GM18517 (cell line): ENCODE measurements at regions not wholly inside any gene's neighbourhood (a gene's known extent, or its start where the extent isn't known, plus 50 kb on each side); places are given as distances from the start of the nearest gene placed in this dataset.
"Not testable (repeated sequence)": the region's sequence is repeated elsewhere in the genome, so short reads cannot be mapped to it uniquely, and the experiment has no call there.

Experiments used
- ATAC-seq: cut with Tn5 transposase; IDR thresholded peaks from one replicate; pipeline ENCODE4 v1.9.1; 2021; ENCODE audit warnings: mild to moderate bottlenecking, moderate library complexity; ENCODE audit not compliant: unreplicated experiment

DNA sequence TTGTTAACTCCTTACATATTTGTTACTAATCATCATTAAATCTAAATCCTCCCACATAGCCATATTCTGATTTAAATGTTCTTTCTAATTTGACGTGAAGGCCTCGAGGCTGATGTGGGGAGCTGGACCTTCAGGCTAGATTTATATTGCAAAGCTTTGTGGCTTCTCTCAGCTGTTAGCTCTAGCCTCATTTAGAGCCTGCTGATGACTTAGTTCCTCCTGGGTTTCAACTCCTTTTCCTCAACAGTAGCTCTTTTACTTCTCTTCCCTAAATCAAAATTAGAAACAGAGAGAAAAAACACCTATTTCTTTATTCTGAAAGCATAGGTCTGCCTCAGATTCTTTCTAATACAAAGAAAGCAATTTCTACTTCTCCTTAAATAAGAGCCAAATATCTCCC lies 477.5 kb upstream of the CCDC196 start:
- no peak for ATAC-seq

DNA sequence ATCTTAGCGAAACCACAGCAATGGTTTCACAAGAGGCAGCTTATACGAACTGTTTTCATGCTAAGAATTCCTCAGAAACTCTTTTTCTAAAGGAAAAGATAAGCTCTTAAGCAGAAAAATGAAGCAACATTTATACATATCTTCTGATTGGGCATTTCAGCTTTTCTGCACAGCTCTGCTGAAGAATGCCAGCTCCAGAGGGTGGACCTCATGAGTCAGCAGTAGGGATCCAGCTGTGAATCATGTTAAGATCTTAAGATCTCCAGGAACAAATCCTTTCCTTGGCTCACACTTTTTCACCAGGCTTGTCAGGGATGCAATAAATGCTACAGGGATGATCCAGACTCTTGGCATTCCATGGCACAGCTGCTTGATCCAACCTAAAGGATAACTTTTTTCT lies 477.1 kb upstream of the CCDC196 start:
- ATAC-seq = no peak

DNA sequence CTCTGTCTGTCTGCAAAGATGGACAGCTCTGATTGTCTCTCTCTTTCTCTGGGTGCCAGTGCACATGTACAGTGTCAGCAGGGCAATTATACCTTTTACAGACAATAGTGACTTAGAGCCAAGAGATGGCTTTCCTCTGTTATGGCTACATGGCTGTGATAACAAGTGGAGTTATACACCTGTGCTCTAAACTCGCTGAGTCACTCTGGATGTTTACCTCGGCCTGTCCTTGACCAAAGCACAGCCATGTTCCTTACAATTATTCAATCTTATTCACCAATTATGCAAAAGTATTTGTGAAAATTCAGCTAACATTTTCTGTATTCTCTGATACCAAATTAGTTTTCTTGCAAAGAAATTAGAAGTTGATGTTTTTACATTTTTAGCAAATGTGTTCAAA lies 475.5 kb upstream of the CCDC196 start:
- no peak for ATAC-seq

DNA sequence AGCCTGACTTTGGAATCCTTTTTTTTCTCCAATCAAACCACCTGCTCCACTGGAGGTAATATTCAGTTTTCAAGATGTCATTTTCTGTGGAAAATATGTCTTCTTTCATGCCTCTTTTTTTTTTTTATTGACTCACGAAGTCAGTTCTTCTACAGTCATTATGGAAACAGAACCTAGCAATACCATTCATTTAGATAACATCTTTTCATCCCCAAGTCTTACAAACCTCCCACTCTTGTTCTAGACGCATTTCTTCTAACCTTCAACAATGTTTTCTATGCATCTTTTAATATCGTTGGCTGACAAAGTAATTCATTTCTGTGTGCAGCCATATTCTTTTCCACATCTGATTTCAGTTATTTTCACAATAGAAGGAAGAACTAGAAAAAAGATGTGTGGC lies 474.3 kb upstream of the CCDC196 start:
- ATAC-seq = no peak

DNA sequence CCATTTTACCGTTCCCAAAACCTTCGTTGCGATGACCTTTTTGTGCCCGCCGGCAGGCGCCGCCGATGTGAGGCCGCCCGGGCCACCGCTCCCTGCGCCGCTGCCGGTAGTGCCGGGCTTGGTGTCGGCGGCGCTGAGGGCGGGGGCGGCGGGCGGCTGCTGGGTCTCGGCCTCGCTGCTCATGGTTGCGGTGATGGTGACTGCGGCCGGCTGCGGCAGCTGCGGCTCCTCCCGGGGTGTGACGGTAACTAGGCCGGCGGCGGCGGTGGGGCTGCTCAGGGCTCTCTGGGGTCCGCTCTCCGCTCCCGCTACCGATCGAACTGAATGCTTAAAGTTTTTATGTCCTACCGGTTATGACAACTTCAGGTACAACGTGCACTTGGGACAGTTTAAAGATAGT lies 472.6 kb upstream of the CCDC196 start:
- ATAC-seq = not testable (repeated sequence)

DNA sequence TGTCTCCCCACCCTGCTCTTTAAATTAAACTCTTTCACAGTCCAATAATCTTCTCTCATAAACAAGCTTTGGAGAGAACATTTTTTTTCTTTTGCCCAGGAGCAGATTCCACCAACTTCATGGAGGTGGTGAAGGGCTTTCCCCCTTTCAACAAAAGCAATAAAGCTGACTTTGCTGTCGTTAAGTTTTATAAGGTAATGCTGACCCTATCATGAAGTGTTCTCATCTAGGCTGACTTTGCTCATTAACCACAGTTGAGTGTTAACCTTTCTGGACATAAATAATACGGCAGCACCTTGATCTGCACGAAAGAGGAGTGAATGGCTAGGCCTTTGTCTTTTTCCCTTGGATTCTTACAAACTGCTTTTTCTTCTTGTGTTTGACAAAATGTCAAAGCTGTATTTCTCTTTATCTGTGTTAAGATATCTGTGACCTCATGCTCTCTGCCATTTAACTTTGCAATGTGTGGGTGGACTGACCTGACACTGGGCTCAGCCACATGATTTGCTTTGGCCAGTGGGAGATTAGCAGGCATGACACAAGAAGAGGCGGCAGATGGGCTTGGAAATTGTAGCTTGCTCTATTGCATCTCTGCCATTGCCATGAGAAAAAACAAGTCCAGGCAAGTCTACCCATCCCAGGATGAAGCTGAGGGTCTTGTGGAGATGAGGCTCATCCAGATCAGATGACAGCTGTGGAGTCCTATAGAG lies 470.9 kb upstream of the CCDC196 start:
- no peak for ATAC-seq

DNA sequence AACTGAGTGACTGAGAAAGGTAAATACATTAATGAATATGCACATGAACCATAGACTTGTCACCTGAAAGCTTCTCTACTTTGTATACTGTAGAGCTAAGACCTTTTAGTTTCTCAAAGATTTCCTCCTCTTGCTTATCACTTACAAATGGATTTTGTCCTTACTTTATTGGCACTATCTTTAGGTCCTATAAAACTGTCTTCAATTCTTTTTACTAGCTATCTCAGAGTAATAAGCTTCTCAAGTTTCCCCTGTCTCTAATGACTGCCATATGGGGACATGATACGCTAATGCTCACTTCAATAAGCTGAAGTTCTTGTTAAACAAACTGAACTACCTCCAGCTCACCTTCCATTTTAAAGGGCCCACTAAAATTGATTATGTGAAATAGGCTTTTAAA lies 468.2 kb upstream of the CCDC196 start:
- ATAC-seq = no peak

DNA sequence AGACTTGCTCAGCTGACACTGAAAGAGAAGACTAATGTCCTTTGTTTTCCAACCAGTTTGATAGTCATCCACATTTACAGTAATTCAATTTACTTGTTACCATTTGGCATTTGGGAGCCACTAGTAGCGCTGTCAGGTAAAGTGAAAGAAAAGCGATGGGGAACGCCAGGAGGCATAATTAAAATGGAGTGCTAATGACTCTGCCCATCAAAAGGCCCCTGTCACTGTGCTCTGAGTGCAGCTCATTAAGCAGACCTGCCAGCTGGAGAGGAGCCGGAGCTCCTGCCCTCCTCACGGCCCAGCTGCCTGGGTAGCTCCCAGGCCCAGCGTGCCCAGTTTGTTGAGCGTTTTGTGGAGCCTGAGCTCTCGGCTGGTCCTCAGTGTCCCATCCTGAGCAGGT lies 463.6 kb upstream of the CCDC196 start:
- ATAC-seq = no peak

DNA sequence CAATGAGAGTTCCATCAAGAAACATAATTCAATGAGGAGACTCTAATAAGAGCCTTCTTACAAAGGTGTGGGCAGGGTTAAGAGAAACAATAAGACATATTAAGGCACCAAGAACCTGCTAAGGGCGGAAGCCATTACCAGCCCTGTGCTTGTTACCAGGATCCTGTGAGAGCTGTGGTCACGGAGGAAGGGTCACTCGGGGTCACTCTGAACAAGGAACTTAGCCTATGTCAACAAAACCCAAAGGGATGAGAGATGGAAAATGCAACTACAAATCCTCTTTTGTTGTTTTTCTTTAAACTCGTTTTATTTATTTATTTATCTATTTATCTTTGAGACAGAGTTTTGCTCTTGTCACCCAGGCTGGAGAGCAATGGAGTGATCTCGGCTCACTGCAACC lies 460.4 kb upstream of the CCDC196 start:
- no peak for ATAC-seq

DNA sequence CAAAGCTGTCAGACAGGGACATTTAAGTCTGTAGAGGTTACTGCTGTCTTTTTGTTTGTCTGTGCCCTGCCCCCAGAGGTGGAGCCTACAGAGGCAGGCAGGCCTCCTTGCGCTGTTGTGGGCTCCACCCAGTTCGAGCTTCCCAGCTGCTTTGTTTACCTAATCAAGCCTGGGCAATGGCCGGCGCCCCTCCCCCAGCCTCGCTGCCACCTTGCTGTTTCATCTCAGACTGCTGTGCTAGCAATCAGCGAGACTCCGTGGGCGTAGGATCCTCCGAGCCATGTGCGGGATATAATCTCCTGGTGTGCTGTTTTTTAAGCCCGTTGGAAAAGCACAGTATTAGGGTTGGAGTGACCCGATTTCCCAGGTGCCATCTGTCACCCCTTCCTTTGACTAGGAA lies 454.2 kb upstream of the CCDC196 start:
- ATAC-seq = not testable (repeated sequence)

DNA sequence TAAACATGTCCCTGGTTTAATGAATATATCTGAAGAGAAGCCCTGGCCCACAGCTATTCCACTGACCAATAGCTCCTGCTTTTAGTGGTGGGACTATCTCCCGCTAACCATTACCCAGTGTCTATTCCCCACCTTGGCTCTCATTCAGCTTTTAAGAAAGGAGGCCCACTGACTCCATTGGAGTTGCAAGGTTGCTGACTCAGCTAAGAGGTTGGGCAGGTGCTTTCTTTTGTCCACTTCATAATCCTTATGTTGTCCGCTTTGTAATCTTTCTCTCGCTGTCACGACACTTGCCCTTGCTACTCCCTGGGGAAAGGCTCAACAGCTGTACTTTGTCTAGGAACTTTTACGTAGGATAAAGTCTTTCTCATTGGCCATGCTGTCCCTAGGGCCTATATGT lies 453.4 kb upstream of the CCDC196 start:
- no peak for ATAC-seq

DNA sequence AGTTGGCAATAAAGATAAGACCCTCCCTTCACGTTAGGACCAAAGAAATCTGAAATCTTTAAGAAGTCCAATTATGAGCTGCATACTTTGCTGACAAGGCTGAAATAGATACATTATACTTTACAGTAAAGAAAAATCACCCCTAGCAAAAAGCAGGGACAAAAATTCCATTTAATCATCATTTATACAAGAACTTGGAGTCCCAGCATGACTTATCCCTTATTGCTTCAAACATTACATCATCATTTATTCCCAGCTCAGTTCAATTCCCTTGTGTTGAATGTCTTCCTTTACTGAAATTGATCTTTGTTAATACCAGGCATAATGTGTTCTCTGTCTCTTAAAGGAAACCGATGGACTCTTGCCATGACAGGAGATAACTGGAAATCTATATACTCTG lies 449.6 kb upstream of the CCDC196 start:
- ATAC-seq = no peak

DNA sequence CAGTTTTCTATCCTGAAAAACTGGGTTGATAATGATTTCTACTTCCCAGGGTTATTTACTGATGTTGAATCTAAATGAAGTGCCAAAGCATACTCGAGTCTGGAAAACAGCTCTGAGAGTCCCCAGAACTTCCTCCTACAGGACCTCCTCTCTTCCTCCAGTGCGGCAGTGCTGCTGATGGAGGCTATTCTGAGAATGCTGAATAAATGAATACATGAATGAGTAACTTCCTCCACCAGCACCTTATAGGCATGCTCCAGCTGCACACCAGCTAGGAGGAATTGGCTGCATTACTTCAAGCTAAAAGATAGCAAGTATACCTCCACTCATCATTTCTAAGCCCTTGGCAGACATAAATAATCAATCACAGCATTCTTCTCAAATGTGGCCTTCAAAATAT lies 448.8 kb upstream of the CCDC196 start:
- ATAC-seq = no peak

DNA sequence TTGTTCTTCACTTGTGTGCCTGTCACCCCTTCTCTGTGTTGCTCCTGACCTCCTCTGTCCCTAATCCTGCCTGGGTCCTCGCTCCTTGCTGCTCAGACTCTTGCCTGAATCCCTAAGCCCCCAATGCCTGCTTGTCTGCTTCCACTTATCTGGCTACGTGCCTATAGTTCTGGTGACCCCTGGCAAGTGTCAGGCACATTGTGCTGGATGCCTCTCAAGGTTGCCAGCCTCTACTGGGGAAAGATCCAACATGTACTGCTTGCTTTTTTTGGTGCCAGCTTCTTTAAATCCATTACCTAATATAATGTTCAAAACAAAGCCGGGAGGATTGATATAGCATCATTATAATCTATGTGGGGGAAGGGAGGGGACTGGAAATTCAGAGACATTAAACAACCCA lies 448.0 kb upstream of the CCDC196 start:
- ATAC-seq = no peak

DNA sequence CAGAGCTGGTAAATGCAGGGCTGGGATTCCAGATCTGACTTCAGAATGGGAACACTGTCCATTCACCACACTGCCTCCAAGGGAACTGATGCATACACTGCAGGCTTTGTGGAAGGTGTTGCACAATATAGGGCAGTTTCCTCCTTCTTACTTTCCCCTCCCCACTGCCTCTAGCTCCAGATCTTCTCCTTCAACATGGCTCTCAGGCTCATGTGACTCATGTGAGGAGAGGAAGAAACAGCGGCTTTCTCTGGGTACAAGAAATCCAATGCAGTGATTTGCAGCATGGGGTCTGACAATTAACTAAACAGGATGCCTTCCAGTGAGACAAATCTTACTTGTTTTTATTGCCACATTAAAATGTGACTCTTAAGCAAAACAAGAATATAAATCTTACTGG lies 447.6 kb upstream of the CCDC196 start:
- ATAC-seq = no peak

DNA sequence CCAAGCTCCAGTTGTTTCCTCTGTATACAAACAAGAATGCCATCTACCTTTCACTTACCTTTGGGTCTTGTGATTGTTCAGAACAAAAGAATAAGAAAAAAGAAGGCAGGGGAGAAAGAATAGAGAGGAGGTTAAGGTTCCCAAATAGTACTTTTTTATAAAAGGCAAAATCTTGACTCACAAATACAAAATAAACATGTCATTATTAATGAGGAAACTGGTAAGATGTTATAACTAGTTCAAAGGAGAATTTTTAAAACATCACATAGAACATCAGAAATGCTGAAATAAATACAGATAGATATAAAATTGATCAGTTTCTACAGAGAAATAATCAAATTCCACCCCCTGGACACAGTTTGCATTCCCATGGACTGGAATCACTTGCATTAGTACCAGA lies 446.7 kb upstream of the CCDC196 start:
- ATAC-seq = no peak

DNA sequence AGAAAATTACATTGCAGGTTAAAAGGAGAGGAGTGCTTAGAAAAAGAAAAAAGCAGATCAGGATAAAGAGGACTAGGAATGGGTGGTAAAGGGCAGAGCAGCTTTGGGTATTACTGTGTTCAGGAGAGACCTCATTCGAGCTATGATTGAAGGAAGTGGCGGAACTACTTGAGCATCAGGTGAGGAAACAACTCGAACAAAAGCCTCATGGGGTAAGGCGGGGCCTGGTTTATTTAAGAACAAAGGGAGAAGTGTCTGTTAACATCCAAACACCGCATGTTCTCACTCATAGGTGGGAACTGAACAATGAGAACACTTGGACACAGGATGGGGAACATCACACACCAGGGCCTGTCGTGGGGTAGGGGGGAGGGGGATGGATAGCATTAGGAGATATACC lies 444.6 kb upstream of the CCDC196 start:
- ATAC-seq = no peak

DNA sequence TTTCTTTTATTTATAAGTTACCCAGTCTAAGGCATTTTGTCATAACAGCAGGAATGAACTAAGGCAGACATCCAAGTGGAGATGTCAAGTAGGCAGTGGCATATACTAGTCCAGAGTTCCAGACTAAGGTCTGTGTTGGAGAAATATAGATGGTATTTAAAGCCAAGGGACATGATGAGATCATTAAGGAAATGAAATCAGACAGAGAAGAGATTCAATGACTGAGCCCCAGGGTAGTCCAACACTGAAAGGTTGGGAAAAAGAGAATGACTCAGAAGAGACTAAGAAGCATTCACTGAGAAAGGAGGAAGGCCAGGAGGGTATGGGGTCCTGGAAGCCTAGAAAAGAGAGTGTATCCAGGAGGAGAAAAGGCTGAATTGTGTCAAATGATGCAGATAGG lies 442.2 kb upstream of the CCDC196 start:
- ATAC-seq = no peak

DNA sequence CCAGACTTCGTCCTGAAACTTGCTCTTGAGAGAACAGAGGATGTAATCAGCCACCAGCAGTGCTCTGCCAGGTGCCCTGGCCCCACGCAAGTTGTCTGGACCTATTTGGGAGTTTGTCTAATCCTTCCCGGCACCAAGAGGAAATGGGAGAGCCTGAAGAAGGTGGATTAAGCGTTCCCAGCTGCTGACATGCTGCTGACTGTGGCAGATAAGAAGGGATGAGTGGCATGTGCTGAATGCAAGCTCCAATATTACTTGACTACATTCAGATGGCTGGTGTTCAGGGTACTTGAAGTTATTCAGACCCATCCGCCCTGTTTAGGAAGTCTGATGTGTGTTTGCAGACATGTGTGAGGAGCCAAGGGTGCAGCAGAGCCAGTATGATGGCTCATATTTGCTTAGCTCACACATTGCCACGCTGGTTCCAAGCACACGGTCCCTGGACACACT lies 440.6 kb upstream of the CCDC196 start:
- no peak for ATAC-seq

DNA sequence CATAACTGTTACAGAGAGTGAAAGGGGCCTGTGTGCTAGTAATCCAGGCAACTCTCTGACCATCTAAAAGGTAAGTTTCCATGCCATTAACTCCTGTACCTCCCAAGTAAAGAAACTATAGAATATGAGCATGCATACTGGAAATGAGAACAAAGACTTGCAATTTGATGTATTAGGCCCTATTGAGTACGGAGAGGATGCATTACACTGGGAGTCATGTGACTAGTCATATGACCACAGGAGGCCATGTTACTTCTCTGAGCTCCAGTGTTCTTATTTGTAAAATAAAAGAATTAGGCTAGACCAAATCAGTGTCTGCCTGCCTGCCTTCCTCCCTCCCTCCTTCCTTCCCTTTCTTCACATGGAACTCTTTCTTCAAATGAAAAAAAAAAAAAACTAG lies 440.1 kb upstream of the CCDC196 start:
- ATAC-seq = no peak

DNA sequence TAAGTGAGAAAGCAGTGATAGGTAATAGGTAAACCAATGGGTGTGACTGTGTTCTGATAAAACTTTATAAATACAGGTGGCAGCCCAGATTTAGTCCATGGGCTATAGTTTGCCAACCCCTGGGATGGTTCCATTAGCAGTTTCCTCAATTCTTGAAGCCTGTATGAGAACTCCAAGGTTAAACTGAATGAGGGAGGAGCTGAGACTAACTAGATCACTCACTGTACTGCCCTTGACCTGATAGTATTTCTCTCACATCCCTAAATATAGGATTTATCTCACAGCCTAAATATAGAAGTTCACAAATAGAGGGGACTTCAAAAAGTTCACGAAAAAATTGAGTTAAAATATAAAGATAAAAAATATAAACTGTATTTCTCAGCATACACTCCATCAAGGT lies 439.6 kb upstream of the CCDC196 start:
- no peak for ATAC-seq

DNA sequence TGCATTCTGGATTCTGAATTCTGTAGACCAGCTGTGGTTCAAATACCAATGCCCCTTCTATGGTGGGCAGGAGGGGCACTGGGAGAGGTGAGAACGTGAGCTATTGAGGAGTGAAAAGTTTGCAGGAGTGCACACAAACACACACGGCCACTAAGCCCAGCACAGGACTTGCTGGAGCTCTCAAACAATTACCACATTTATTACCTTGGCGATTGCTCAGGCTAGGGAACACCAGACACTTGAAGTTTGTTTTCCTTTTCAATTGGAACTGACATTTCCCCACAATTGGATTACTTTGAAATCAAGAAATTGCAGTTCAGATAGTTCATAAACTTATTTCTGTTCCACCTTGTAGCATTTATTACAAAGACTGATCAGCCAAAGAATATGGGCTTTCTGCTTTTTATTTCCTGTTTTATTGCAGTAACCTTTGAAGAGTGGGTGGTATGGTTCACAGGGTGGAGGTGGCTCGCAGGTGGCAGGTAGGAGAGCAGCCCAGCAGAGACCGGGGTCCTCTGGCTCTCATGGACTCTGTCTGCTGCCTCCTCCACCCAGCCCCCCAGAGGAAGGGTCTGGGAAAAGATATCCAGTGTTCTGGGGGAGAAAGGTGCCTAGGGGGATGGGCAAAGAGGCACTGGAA lies 429.8 kb upstream of the CCDC196 start:
- ATAC-seq = no peak
